HG03558 (cell line): ENCODE measurements at regions not wholly inside any gene's neighbourhood (a gene's known extent, or its start where the extent isn't known, plus 50 kb on each side); places are given as distances from the start of the nearest gene placed in this dataset.
"Not testable (repeated sequence)": the region's sequence is repeated elsewhere in the genome, so short reads cannot be mapped to it uniquely, and the experiment has no call there.

Experiments
- ATAC-seq: cut with Tn5 transposase; IDR thresholded peaks from one replicate; pipeline ENCODE4 v1.9.1; 2021; ENCODE audit warnings: moderate number of reproducible peaks; ENCODE audit not compliant: unreplicated experiment; ENCODE audit errors: extremely low read depth

DNA sequence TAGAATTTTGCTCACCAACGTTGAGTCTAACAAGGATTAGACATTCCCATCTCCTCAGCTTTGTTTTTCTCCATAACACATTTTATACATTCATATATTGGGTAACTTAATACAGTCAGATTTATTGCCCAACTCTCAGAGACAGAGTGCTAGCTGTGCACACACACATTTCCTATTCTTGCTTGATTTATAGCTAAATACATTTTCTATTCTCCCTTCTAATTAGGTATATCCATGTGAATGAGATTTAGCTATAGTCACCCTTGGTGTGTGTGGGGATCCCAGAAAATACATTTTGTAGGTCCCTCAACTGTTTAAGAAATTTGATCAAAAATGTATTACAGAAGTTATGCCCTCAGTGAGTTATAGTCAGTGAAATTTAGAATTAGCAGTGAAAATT lies 715.4 kb downstream of the NSUN3 start:
- no peak for ATAC-seq

DNA sequence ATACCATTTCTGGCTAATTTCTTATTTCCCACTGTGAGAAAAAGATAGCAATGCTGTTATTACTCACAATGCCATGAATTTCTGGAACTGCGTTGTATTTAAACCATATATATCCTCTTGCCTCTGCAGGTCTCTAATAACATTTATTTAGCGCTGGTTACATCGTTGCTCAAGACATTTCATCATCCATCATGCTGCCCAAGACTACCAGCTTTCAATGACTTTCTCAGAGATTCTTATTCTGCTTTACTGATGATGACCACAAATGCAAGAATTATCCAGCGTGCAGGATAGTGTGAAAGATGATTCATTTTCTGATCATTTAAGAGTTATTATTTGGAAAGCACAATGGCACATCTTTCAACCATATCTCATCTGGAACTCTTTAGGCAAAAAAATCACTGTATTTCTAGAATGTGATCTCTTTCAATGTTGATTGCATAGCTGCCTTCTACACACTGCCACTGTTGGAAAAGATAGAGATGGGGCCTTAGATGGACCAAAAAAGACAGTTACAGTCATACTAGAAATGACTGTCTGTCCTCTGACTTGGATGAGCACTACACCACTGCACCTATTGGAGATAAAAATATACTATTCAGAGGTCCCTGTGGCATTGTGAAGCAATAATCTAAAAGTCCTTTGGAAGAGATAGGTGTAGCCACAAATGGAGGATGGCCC lies 716.1 kb downstream of the NSUN3 start:
- no peak for ATAC-seq

DNA sequence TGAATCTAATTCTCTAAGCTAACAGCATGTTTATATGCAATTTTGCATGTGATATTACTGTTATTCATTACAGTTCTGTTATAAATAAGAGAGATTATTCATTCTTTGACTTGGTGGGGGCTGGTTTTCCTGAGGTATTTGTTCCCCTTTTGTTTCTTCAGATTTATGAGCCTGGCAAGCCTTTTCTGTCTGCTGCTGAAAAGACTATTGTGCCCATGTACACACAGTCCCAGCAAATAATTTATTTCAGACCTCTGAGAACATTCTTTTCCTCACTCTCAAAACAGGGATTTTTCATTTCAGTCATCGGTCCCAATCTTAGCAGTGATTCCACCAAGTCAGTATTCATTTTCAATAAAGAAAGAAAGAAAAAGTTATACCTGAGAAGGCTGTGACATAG lies 716.8 kb downstream of the NSUN3 start:
- no peak for ATAC-seq

DNA sequence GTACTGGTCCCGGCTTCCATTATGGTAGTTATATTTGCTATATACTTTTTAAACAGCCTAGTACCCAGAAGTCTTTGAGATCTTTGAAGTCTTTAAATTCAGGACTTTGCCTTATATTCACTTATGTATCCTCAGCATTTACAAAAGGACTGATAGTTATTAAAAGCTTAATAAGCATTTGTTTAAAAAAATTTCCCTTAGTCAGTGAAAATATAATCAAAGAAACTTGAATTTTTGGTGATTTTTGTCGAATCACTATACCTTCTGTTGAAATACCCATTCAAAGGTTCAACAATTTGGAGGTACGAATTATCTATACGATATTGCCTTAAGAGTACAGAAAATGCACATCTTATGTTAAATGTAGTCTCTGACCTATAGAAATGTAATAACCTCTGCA lies 721.4 kb downstream of the NSUN3 start:
- no peak for ATAC-seq

DNA sequence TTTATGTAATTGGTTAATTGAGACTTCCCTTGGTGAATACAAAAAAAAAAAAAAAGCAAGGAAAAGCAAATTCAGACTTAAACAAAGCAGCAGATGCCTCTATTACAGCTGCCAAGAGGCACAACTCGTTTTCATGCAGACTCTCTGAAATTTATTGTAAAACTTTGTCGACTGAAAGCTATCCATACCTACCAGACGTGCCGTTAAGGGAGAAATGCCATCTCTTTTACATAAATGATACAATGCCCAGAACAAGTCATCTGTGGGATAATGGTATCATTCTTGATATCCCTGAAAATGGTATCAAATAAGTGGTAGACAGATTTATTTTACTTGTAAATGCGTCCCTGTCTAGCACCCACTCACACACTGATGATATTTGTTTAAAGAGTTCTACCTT lies 724.2 kb downstream of the NSUN3 start:
- no peak for ATAC-seq

DNA sequence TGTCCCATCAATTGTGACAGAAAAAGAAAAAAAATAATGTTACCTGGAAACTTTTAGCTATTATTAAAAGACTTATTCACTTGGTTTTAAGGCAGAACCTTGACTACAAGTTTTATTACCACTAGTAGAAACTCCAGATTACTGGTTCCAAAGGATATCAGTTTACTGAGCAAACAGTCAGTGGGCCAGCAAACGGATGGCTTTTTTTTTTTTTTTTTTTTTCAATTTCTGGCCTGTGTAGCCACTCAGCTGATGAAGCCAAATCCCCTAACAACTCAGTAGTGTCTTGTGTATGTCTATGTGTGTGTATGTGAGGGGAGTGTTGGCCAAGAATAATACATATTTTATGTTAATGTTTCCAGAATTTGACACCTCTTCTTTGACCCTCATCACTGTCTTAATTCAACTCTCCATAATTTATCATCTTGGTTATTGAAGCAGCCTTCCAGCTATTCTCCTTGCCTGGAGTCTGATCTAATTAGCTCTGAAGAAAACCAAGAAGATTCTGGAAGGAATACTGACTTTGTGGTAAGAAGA lies 724.9 kb downstream of the NSUN3 start:
- ATAC-seq = no peak

DNA sequence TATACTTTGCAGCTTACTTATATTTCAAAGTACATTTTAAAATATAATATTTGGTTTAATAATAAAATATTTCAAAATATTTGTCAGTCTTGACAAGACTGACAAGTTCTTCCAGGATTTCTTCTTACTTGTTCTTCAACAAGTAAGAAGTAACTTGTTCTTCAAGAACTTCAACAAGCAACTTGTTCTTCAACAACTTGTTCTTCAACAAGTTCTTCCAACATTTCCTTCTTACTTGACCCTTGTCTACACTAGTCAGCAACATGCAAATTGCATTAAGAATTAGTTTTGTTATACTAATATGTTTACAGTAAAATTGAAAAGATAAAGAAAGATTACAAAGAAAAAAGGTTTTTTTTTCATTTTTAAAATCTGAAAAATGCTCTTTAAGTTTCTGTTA lies 731.7 kb downstream of the NSUN3 start:
- no peak for ATAC-seq

DNA sequence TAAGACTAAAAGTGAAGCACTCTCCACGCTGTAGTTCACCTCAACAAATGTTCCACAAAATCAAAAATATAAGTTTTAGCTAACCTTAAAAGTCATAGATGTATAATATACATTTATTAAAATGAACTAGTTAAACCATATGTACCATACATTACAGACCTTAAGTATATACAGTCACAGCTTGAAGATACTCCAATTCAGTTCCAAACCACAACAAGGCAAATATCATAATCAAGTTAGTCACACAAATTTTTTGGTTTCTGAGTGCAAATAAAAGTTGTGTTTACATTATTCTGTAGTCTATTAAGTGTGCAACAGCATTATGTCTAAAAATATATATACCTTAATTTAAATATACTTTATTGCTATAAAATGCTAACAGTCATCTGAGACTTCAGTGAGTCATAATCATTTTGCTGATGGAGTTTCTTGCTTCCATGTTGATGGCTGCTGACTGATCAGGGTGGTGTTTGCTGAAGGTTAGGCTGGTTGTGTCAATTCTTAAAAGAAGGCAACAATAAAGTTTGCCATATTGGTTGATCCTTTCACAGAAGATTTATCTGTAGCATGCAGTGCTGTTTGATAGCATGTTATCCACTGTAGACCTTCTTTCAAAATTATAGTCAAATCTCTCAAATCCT lies 736.7 kb downstream of the NSUN3 start:
- no peak for ATAC-seq

DNA sequence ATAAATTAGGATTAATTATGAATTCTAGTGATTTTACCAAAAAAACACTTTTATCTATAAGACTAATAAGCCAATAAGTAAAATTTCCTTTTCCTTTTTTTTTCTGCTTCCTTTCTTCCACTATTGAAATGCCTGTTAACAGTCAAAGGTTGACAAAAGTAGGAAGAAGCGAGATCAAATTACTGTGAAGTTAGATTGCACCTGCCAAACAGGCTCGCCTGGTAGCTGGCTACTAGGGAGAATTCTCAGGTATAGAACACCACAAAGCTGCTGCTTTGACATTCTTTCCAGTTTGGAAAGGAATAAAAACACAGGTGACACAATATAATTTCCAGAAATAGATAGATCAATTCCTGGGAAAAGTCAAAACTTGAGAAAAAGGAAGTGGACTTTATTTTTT lies 749.0 kb downstream of the NSUN3 start:
- no peak for ATAC-seq

DNA sequence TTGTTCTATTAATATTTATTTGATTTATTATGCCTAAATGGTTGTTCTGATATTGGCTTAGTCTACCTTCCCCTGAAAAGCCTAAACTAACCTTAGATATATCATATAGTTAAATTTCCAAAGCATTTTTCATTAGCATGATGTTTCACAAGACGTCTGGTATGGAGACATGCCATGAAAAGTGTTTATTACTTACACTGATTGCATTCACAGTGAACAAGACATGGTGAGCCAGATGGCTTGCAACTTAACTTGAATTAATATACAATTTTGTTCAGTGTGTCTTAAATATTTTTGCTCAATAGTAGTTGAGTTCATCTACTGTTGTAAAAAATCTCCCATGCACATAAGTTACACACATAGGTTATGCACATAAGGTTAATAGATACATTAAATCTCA lies 758.4 kb downstream of the NSUN3 start:
- no peak for ATAC-seq

DNA sequence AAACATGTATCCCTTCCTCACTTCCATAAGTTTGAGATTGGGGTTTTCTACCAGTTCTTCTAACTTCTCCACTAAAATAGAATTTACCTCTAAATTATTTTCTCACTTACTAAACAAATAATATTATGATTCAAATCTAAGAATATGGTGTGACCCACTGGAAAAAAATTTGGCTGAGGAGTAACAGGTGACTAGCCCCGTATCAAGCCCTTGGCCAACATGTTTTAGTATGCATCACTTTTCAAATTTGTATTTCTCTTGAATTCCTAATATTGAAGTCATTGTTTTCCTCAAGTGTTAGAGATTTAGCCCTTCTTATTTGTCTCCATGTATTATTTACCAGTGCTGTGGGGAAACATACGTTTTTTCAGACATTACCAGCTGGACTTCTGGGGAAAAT lies 759.4 kb downstream of the NSUN3 start:
- no peak for ATAC-seq

DNA sequence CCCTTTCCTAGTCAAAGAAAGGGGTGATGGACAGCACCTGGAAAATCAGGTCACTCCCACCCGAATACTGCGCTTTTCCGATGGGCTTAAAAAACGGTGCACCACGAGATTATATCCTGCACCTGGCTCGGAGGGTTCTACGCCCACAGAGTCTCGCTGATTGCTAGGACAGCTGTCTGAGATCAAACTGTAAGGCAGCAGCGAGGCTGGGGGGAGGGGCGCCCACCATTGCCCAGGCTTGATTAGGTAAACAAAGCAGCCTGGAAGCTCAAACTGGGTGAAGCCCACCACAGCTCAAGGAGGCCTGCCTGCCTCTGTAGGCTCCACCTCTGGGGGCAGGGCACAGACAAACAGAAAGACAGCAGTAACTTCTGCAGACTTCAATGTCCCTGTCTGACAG lies 783.4 kb downstream of the NSUN3 start:
- ATAC-seq = not testable (repeated sequence)

DNA sequence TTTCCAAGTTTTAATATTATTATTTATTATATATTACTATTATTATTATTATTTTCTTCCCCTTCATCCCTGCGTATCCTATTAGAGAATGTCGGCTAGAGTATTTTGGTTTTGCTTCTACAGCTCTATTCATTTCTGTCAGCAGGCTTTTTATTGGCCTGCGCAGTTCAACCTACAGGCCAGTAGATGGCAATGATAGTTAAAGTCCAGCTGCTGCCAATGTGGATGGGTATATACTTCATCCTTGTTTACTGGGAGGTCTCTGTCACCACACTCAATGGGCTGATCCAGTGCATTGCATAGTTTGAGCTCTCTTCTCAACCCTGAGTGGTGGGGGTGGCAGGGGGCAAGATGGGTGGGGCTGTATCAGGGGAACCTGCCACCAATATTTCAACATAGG lies 799.8 kb downstream of the NSUN3 start:
- ATAC-seq = no peak

DNA sequence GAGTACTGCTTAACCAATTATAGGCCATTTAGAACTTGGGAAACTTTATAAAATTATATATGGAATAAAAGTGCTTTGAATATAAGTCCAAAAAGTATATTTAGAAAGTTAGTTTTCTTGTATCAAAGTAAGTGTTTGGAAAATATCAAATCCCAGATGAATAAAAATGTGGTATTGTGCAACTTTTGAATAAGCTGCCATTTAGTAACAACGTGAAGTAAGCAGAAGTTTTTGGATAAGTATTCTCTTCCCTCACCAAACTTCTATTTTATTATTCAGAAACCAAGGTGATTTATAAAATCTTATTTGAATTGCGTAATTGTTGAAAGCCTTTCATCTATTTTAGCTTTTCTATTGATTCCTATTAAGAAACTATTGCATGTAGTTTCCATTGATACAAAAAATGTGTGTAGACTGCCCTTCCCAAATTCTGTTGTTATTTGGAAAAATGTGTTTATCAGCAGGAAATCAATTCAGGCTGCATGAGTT lies 806.2 kb downstream of the NSUN3 start:
- ATAC-seq = no peak

DNA sequence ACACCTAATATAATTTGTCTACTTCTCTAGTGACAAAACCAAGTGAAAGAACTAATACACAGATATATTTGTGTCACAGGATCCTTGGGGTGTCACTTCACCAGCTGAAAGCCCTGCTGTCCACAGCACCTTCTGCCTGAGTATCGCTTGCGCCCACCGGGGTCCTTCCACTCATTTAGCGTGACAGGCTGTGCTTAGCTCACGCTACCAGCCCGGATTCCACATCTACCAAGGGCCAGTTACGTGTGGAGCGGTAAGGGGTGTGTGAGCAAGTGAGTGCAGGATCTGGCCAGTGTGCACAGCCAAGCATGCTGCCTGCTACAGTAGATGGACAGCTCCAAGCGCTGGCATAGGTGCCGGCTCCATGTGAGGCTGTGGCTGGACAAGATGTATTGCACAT lies 810.9 kb downstream of the NSUN3 start:
- ATAC-seq = no peak

DNA sequence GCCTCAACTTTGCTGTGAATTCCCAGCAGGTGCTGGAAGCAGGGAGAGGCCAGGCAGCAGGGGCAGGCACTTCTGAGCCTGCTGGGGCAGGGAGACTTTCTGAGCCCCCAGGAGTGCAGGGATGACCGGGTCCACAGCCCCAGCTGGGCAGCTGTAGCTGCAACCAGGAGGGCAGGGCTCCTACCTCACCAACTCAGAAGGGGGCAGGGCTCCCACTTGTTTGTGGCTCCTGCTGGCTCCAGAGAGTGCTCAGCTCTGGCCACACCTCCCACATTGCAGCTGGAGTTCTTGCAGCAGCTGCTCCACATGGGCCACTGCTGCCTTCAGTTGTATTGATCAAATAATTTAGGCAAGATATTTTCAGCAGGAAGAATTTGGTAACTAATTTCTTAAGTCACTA lies 812.3 kb downstream of the NSUN3 start:
- no peak for ATAC-seq

DNA sequence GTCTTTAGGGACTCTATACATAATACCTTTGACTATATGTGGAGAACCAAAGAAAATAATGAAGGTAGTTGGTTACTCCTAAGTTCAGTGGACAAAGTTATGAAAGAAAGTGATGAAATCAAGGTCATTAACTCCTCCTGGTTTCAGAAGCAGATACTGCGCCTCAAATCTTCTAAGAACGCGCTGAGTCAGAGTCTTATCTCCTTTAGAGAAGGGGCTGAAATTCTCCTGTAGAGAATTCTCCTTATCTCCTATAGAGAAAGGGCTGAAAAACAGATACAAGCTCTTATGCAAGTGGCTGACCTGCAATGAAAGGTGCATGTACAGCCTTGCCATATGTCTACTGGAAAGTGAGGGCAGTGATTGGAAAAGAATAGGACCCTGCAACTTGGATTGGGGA lies 824.2 kb downstream of the NSUN3 start:
- ATAC-seq = no peak

DNA sequence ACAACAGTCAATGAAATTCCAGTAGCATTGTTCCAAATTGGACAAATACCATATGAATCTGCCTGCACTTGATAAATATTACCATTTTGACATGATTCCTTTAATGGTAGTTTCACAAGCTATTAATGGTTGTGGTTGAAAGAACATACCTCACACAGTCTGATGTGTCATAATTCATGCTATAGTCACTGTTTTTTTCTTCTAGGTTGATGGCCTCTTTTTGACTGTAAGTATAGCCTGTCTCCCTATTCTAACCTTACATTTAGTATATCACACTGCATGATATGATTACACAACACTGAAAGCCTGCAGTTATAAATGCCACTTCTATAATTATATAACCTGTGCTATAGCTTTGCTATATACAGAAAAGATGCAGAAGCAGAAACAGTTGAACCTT lies 834.1 kb downstream of the NSUN3 start:
- no peak for ATAC-seq

DNA sequence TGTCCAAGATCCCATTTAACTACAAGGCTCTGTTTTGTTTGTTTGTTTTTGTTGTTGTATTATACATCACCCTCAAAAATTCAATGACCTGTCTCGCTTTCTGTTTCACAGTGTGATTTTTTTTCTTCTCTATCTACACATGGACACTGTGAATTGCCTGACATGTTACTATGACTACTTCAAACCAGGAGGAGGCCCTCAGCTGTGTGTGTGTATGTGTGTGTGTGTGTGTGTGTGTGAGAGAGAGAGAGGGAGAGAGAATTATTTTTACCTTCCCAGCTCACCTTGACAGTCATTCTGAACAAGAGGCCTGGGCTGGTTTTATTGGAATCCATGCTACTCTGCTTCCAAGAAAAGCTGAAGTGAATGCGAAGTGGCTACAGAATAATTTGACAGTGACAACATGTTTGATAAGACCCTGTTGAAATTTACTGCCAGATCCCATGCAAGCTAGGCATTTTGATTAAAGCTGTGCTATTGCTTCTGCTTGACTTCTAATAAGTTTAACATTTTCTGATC lies 841.4 kb downstream of the NSUN3 start:
- no peak for ATAC-seq

DNA sequence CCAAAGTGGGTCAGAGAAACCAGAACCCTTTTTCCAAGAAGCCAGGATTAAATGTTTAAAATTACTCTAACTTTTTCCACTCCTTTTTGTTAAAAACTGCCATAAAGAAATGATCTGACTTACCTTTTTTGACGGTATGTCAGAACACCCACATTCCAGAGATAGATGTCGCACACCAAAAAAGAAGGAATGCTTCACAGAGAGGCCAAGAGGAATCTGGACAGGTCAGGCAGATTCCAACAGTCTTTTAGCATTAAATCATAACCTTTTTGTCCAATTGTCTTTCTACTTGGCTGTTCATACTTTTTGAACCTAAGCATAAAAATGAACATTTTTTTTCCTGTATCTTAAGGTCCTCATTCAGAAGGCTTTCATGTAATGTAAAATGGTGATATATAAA lies 846.9 kb downstream of the NSUN3 start:
- no peak for ATAC-seq

DNA sequence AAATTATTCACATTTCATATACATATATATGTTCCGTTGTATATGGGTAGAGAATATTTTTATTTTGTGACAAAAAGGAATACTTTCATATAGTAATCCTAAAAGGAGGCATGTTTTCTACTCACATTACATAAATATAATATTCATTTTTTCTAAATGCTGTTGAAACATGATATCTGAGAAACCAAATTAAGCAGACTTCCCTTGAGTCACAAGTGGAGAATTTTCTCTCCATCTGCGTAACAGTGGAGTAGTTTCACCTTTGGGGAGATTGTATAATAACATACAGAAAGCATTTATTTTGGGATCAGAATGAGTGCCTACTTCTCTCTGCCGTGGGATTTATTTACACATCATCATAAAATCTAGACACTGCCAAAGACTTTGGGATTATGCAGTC lies 849.8 kb downstream of the NSUN3 start:
- ATAC-seq = no peak

DNA sequence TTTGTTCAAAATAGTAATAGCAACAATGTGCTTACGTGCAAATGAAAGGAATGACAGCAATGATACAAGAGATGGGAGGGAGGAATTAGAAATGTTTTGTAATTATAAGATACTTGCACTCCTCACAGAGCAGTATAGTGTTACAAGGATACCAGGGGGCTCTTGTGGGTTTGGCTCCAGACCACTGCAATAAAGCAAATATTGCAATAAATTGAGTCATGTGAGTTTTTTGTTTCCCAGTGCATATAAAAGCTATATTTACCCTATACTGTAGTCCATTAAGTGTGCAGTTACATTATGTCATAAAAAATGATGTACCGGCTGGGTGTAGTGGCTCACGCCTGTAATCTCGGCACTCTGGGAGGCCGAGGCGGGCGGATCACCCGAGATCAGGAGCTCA lies 864.3 kb downstream of the NSUN3 start:
- ATAC-seq = no peak
